Activated CD4-positive, alpha-beta T cell treated with anti-CD3 and anti-CD28 coated beads, Interleukin-2, Interleukin-4, amounts not matched to agents 100 ng/mL and 50 ng/mL, durations not matched to agents 16 hours and 8 hours (primary cell): ENCODE measurements at regions not wholly inside any gene's neighbourhood (a gene's known extent, or its start where the extent isn't known, plus 50 kb on each side); places are given as distances from the start of the nearest gene placed in this dataset.
"Not testable (repeated sequence)": the region's sequence is repeated elsewhere in the genome, so short reads cannot be mapped to it uniquely, and the experiment has no call there.

Source experiments
- DNase-seq: peaks from one replicate; pipeline ENCODE4 v3.0.0-alpha.2; 2020; ENCODE audit warnings: low spot score

DNA sequence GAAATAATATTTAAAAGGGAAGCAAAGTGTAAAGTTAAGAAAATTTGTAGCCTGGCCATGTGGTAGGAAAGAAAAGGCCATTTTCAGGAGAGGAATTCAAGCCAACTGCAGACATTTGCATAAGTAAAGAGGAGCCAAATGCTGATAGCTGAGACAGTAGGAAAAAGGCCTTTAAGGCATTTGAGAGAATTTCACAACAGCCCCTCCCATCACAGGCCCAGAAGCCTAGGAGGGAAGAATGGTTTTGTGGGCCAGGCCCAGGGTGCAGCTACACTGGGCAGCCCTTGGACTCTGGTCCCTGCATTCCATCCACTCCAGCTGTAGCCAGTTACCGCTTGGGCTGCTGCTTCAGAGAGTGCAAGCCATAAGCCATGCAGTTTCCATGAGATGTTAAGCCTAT, 1556.8 kb downstream of the EFNA5 start:
- DNase-seq = no peak

DNA sequence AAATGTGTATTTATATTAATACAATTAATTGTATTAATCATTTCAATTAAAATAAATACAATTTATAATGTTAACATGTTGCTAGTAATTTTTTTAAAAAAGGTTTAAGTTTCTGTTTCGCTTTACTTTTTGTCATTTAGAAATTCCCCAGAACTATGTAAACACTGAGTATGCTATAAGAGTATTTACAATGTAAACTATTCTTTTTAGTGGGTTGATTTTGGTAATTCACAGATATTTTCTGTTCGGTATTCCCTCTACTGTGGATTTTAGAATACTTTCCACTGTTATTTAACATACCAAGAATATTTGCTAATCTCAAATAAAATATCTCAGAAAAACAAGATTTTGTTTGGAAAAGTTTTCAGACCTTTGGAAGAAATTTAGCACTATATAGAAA, 1564.4 kb downstream of the EFNA5 start:
- DNase-seq = no peak

DNA sequence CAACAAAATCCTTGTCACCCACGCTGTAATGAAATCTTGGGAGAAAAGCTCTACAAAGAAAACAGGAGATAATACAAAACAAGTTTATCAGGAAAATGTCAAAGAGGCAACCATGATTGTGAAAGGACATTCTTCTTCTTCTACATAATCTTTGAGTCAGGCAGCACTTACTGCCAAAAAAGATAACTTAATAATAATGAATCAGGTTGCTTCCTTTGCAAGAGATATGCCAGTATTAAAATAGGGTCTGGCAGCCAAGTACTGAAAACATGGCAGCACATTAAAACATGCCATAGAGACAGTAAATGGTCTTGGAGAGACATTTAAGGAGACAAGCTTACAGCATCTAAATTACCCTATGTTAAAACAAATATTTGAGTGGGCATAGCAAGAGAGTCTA, 1573.4 kb downstream of the EFNA5 start:
- no peak for DNase-seq

DNA sequence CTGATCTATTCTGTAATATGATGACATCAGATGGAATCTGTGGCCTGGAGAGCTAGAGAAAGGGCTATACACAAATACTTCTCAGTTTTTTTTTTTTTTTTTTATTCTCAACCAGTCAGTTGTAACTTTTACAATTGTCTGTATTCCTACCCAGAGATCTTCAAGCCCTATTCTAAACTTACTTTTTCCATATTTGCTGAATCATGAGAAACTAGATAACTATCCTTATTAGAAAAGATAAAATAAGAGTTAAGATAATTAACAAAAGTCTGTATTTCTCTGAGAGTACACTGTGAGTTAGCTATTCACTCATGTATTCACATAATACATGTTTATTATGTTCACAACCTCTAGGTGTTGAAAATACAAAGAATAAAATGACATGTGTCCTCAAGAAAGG, 1575.9 kb downstream of the EFNA5 start:
- DNase-seq = no peak

DNA sequence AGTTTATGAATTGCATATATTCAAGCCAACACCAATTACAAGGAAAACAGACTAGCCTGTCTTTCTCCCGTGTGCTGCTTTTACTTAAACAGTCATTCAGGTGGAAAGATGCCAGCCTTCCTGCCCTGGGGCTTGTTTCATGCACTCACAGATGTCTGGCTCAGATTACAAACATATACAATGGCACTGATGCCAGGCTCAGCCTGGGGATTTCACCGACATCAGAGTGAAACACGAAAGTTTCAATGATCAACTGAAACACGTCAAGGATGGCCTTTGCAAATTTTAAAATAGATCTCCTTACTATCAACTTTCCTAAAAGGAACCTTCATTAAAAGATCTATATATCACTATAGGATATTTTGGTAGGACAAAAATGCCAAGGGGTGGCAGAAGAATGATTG, 1576.5 kb downstream of the EFNA5 start:
- DNase-seq = no peak

DNA sequence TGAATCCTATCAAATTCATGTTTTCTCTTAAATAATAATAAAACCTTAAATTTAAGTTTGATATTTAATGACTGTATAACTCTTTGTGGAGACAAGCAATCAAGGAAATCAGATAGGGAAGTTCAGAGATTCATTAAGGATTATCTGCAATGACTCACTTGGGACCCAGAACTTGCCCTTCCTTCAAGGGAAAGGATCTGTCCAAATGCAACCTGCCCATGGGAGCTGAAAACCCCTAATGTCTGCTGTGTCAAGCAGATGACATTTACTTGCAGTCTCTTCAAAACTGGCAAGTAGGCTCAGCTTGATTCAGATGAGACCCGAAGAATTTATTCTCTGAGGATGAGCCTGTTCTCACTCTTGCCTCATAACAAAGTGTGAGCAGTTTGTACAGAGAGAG, 1577.6 kb downstream of the EFNA5 start:
- DNase-seq = no peak

DNA sequence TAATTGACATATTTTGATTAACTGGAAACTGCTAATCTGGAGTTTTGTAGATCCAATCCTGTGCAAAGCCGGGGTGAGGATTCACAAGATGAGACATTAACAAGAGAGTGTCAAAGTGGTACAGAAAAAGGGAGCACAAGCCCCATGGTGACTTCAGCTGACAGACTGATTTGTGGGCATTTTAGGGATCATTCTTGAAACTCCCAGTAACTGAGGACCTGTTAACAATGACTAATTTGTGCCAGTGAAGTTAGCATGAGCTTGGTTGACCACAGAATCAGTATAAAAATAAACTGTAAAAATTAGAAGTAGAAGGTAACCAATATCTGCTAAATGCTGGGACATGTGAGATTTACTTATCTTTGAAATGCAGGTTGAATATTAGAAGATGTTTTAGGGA, 1578.3 kb downstream of the EFNA5 start:
- DNase-seq = no peak

DNA sequence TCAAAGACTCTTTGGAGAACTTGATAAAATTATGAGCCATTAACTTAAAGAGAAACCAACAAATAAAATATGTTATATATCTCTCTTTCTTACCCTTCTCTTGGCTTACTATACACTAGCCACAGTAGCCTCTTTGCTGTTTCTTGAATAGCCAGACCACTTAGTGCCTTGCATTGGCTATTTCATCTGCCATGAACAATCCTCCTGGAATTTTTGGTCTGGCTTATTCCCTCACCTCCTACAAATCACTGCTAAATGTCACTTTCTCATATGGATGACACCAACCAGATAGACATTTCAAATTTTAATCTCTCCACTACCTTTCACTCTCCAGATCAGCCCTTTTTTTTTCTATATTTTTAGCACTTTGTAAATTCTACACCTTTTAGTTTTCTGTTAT, 1581.7 kb downstream of the EFNA5 start:
- DNase-seq = no peak

DNA sequence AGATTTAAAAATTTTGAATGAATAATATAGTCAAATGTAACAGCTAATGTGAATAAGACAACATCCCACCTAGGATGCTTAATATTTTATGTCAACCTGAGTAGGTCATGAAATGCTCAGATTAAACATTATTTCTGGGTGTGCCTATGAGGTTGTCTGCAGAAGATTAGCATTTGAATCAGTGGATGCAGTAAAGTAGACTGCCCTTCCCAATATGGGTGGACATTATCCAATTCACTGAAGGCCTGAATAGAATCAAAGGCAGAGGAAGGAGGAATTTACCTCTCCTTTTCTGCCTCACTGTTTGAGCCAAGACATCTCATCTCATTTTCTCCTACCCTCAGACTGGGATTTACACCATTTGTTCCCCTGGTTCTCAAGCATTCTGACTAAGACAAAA, 1582.3 kb downstream of the EFNA5 start:
- DNase-seq = no peak

DNA sequence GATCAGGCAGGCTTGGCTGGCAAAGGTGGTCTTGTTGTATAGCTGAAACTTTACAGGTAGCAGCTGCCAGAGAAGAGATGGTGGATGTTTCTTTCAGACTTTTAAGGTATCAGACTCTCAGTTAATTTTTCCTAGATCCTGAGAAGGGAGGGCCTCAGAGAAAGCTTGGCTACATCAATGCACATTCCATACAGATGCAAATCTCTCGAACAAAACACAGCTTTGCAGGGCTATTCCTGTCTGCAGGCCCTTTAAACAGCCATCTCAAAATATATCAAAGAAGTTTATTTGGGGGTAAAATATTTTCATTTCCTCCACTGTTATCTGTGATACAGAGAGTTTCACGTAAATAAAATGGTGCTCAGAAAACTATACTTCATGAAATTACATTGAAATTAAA, 1584.4 kb downstream of the EFNA5 start:
- DNase-seq = no peak

DNA sequence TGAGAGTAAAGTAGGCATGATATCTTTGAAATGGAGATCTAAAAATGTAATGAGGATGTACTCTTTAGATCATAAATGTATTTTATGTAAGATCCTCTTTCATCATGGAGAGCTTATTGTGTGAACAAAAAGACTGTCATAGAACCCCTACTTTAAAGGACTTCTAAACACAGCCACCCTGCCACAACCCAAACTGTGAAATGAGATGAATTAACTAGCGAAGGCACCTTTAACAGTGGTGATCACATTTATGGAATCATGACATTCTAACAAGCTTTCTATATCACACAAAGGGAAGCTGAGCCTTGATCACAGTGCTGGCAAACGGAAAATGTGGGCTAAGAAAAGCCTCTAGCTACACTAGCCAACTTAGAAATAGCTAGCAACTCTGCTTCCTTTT, 1585.2 kb downstream of the EFNA5 start:
- no peak for DNase-seq

DNA sequence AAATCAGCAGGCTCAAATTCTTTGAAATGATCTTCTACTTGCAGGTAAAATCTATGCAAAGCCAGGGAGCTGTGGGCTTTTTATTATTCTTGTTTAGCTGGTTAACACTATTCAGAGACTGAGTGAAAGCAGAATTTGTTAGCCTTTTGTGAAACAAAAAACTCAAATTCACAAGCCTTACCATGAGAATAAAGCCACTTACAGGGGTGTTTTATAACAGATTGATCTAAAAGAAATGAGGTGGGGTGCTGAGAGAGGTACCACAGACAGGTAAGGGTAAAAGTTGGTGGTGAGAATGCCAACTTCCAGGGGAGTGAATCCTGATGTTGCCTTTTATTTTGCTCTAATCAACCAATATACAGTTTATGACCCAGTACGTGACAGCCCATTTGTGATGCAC, 1585.6 kb downstream of the EFNA5 start:
- DNase-seq = no peak

DNA sequence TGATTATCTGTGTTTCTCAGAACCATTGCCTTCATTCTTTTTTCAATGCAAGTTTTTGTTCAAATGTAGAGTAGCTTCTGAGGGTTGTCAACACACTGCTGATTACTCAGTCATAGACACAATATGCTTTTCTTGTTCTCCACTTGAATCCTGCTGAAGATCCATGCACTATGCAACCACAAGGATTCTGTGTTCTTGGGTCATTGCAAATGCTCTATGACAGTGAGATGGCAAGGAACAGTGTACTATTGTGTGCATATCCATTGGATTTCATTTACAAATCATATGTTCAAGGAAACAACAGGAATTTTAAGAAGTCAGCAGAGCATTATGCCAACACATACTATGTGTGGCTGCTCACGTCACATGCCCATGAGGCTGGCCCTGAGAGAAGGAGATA, 1590.2 kb downstream of the EFNA5 start:
- no peak for DNase-seq

DNA sequence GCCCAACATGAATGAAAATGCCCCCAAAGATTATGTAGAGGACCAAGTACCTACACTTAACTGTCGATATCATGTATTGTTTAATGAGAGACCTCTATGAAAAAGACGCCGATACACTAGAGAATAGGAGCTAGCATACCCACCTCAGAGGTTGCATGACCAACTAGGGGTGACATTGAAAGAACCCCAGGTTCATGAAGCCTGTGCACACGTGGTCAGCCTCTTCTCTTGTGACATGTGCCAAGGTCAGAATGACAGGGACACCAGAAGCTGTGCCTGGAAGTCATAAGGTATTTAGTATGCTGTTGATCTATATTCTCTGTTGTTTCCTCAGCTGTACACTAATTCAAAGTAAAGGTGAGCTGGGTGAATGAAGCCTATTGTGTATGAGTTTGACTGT, 1594.1 kb downstream of the EFNA5 start:
- DNase-seq = no peak

DNA sequence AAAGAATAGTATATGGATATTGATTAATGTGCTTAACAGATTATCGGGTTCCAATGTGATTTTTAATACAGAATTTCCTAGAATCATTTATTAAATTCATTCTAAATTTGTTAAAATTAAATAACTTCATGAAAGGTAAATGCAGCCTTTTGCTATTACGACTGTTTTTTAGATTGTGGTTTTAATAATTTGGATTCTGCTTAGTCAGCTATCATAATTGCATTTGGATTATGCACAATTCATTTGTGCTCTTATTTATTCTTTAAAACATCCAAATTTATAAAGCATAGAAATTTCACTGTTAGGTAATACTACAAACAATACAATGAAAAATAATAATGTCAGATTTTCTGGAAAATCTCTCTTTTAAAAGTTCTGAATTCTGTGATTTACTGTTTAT, 1598.5 kb downstream of the EFNA5 start:
- DNase-seq = no peak

DNA sequence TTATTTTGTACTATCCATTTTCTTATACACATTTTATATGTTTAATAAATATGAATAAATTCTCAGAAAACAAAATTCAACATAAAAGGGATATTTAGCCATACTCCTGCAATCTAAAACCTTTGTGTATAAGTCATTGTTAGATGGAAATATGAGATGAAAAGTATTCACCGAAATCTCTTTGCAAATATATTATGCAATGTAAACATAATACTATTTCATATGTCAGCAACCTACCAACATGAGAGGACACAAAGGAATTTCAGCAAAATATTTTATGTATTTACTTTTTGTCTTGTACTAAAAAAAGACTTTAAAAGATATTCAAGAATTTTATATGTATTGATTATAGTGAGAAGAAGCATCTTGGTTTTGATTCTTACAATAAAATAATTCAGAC, 1623.4 kb downstream of the EFNA5 start:
- DNase-seq = no peak

DNA sequence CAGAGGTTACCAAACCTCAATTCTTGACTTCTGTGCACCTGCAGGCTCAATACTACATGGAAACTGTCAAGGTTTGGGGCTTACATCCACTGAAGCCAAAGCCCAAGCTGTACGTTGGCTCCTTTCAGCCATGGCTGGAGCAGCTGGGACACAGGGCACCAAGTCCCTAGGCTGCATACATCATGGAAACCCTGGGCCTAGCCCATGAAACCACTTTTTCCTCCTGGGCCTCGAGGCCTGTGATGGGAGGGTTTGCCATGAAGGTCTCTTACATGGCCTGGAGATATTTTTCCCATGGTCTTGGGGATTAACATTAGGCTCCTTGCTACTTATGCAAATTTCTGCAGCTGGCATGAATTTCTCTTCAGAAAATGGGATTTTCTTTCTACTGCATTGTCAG, 1638.7 kb downstream of the EFNA5 start:
- not testable (repeated sequence) for DNase-seq

DNA sequence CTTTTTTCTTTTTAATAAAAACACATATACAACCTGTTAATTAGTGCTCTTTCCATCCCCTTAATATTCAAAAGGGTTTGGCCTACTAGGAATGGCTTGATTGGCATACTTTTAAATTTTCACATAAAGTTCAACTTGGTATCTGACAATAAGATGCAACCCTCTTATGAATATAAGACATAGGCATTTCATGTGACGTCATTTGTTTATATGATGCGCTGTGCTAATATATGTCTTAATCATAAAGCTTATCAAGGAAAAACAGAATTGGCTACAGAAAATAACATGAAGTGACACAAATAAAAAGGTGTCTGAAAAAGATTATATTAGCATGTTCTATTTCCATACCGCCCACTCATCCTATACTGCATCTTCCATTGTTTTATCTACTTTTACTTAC, 1642.4 kb downstream of the EFNA5 start:
- DNase-seq = no peak

DNA sequence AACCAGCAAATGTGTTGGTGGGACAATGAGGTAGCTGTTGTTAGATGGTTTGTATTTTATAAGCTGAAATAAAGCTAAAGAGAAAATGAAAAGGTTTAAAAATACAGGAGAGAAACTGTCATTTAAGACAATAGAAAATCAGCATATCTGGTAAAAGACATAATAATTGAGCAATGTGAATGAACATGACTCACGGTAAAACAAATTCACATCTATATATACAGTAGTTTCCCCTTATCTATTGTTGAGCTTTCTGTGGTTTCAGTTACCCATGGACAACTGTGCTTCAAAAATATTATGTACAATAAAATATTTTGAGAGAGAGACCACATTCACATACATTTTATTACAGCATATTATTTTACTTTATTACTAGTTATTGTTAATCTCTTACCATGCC, 1649.8 kb downstream of the EFNA5 start:
- DNase-seq = no peak

DNA sequence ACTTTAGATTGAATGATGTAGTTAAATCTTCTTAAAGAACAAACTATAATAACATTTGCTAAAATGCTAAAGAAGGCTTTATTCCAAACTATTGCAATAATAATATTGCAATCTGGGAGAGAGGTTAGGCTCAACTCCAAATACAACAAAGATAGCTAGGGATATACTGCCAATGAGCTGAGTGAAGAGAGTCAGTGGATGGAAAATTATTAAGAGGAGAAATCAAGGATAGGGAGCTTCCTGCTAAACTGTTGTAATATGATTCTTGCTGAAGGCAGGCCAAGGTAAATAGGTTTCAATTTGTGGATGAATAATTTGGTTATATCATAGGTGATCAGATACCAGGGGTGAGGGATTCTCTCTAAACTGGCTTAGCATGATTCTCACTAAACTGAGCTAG, 1651.5 kb downstream of the EFNA5 start:
- DNase-seq = no peak

DNA sequence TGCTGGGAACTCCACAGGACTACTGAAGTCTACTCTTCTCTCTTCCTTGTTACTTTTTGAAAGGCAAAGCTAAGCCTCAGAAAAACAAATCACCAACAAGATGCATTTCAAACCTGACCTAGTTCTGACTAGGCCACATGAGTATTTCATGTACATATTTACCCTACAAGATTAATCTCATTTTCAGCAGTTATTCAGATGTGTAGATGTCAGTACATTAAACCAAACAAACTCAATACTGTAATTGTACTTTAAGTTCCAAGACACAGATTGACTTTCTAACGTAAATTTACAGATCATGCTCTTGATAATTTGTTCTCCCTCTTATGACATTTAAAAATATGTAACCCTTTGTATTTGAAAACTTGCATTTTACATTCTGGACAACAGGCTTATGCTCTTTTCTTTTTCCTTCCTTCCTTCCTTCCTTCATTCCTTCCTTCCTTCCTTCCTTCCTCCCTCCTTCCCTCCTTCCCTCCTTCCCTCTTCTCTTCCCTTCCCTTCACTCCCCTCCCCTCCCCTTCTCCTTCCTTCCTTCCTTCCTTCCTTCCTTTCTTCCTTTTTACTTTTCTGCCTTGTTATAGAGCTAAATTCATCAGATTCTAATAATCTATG, 1653.4 kb downstream of the EFNA5 start:
- DNase-seq = no peak

DNA sequence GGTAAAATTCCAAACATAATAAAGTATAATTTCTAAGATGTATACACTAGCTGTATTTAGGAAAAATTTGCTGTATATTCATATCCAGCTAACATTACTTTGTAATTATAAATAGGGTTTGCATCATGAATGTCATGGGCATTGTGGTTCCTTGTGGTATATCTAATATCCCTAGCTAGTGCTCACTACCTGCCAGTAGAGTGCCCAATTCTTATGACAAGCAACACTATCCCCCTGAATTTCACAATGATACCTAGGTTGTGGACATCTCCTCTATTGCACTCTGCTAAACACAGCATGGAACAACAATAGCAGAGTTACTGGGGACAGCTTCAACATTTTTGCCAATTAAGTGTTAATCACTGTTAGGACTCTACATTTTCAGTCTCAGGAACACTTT, 1656.5 kb downstream of the EFNA5 start:
- DNase-seq = no peak

DNA sequence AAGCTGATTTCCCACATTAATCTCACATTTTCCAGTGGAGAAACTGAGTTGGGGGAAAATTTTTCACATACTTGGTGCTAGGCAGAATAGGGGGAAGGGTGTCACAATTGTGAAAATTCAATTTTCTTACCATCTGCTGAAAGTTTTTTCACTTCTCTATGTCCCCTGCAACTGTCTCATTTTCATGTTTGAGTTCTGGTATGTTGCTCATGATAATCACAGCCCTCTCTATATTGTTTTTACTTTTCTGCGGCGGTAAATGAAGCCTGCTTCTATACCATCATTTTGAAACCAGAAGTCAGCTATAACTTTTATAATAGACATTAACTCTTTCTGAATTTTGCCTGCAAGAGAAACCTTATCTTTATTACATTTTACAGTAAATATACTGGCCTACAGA, 1664.5 kb downstream of the EFNA5 start:
- no peak for DNase-seq

DNA sequence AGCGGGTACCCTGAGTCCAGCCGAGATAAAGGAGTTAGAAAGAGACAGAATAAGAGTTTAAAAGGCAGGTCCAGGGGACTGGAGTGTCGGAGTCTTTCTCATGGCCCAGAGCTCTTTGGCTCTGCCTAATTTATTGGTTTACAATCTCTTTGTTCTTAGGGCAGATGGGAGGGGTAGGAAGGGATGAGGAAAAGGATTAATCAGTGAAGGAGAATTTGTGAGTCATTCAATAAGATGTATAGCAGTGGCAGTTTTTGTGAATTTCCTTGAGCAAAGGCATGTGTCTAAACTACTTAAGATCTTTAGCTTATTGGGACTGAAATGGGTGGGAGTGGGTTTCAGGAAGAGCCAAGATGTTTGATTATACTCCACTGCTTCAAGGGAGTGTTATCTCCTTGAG, 1671.7 kb downstream of the EFNA5 start:
- not testable (repeated sequence) for DNase-seq

DNA sequence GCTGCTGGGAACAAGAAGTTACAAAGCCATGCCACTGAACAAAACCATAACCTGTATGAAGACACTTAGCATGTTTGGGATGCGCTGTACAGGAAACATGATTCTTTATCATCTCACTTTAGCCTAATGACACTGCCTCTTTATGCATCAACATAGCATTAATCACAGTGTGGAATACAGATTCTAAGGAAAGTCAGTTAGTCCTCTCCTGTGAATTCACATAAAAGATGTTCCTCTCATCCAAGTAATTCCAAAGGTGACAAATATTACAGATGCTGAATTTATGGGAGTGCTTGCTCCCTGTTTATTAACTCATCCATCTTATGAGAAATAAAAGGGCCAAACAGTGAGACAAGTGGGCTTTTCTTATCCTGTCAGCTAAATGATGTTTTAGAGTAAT, 1677.7 kb downstream of the EFNA5 start:
- DNase-seq = no peak
